ENCODE measurements at regions not wholly inside any gene's neighbourhood (a gene's known extent, or its start where the extent isn't known, plus 50 kb on each side); places are given as distances from the start of the nearest gene placed in this dataset.
"Not testable (repeated sequence)": the region's sequence is repeated elsewhere in the genome, so short reads cannot be mapped to it uniquely, and the experiment has no call there.

DNA sequence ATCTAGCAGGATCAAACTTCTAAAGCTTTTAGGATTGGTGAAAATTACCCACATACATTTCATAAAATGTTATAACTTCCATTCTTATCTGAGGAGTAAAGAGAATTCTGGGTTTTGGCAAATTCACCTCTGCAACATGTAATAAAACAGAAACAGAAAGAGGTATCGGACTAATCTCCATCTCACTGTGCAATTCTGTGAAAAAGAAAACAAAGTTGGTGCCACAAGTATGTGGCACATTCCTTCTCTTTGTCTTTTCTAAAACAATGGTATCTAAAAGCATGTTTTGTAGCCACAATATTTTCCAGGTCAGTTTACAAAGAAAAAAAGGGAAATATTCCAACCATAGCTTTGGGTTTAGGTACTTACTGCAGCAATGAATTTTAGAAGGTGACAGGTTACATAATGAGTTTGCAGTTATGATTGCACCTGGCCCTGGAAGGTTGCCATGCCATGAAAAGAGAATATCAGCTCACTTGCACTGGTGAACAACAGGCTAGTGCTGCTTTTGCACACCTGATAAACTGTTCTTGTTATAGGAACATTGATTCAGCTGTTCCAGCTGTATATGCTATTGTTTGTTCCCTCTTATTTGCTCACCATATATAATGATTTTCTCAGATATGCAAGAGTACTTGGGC lies 491.3 kb upstream of the MEF2C start:
- peak; percentile 93 for DNase-seq

DNA sequence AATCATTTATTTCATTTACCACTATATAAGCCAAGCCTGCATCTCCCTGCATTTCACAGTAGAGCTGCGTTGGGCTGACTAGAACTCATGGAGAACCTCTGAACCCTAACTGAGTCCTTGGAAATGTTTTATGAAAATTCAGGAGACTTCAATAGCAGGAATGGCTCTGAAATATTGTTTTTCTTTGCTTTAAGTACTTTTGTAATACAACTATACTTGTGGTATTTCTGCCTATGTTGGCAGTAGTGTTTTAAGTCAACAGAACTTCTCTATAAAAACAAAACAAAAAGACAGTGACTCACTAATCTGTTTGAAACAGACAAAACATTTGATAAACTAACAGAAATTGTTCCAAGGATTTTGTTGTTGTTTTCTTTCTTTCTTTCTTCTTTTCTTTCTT lies 489.2 kb upstream of the MEF2C start:
- DNase-seq = no peak

DNA sequence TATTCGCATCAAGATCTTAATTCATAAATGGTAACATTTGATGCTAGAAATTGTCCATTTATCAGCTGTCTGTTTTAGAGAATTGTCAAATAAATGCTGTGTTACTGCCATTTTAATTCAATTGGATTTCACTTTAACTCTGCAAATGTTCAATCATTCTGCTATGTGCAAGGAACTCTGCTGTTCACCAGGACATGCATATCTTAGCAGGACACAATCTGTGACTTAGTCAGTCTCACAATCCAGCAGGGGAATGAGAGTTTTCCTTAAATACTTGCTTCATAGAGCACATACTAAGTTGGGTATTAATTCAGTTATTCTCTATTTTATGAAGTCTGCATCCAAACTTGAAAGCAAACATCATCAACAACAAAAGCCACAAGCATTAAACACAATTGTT lies 488.7 kb upstream of the MEF2C start:
- no peak for DNase-seq

DNA sequence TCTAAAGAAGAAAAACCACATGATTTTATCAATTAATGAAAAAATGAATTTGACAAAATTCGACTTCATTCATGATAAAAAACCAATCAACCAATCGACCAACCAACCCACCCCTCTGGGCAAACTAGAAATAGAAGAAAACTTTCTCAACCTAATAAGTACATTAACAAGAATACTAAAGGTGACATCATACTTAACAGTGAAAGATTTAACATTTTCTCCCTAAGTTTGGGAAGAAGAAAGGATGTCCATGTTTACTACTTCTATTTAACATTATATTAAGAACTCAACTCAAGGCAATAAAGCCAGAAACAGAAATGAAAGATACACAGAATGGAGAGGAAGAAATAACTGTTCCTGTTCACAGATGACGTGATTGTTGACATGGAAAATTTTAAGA lies 476.1 kb upstream of the MEF2C start:
- DNase-seq = no peak

DNA sequence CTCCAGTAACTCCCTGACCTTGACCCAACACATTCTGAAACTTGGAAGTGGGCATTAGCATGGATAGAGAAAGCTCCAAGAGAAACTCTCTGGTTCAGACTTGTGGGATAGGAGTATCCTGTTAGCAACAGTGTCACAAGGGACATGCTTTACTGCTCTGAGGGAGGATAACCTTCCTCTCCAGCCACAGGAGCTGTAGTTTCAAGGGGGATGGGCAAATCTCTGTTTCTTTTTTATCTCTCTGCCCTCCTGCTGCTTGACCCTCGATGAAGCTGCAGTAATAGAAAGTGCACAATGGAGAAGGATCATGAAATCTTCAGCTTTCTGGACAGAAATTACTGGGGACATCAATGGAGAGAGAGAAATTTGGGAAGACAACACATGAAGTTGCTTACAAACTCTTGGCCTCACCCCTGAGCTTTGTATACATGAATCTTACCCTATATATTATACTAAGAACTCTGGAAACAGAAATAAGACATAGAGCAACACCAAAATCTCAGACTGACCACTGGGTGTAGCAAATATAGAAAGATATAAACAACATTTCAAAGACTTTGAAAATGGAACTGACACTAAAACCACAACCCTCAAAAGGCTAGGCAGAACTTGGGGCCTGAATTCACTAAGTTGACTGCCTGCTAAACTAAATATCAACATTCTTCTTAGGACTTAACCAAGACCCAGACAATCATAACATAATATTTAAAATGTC lies 471.0 kb upstream of the MEF2C start:
- DNase-seq = no peak

DNA sequence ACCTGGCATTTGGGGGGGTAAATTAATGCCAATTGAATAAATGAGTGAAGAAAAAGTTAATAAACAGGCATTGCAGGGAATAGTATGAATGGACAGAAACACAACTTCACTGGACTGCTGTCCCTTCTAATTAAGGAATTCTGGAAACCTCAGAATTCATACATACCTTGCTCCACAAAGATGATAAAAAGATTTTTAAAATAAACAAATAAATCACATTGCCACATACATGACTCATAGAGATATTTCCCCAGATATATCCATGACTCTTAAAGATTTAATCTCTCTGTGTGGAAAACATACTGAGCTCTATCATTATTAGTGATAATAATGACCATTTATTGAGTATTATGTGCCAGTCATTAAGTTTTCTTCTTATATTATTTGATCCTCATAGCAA lies 469.0 kb upstream of the MEF2C start:
- no peak for DNase-seq

DNA sequence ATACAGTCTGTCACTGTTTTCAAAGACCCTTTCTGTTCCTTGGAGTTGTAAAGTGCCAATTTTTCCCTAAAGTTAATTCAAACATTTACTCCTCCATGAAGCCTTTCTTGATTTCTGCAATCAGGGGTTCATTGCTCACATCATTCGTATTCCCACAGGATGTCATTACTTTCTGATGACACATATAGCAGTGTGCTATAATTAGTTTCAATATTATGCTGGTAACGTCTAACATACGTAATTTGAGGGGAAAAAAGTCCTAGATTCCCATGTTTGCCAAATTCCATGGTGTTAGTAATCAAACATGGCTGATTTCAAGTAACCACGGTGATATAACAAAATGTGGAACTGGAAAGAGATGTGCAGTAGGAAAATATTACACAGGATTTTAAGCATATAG lies 468.2 kb upstream of the MEF2C start:
- no peak for DNase-seq

DNA sequence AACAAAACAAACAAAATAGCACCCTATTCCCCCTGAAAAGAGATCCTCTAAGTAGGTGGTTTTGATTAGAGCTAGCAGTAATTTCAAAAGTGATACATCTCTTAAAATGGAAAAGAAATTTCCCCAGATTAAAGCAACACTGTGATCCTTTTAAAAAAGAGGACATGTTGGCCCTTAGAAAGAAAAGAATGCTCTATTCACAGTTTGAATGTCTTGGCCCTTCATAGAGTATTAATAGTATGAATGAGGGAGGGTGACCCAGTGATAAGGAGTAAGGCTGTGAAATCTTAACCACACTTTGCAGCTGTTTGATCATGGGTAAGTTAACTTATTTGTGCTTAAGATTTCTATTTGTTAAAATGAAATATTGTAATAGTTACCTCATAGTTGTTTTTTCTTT lies 467.7 kb upstream of the MEF2C start:
- DNase-seq = no peak

DNA sequence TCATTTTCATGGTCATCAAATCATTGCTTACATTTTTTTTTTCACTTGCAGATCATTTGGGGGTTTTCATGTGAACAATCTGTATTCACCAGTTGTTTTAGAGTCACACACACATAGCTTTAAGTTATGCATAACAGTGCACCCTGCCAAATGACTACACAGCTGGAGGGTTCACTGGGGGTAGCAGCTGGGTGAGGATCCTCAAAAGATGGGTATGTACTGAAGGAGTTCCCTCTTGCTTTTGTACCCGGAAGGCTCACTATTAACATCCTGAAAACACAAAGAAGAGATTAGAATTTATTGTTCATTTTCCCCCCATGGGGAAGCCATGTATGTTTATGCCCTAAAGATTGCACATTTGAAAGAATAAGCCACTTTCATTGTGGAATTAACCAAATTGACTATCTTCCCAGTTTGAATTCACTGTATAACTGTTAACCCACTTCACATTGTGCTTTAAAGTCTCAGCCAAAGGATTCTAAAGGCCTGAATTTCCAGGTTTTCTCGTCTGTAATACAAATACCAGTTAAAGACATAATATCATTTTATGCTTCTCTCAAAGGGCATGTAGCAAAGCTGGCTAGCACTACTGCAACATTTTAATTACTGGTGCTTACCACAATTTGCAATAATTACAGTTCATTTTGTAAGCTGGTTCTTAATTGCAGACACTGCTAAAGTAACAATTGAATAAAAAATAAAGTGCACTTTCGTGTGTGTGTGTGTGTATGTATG lies 466.4 kb upstream of the MEF2C start:
- no peak for DNase-seq

DNA sequence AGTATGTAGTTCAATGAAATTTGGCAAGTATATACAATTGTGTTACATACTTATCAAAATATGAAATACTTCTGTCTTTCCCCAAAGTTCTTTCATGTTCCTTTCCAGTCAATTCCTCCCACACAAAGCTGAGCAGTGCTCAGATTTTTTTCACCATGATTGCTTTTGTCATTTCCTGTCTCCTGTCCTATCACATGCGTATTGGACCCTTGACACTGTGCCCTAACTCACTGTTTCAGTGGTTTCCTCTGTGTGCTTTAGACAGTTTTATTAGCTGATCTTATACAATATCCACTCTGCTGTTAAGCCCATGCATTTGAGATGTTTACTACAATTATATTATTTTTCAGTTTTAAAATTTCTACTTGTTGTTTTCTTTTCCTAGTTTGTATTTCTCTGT lies 463.6 kb upstream of the MEF2C start:
- DNase-seq = no peak

DNA sequence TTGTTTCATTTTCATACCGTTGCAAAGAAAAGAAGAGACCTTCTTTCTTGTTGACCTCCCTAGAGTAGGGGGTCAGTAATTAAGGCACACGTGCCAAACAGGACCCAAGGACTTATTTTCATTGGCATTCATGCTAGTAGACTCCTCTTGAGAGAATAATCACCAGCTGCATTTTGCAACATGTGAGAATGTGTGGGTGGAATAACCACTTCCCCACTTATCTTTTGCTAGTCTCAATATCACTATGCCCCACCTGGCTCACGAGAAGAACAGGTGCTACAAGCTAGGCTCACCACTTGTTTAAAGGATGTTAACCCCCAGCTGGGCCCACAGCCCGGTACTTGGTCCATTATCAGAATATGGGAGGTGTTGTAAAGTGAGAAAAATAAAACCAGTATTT lies 460.7 kb upstream of the MEF2C start:
- DNase-seq = peak; percentile 82

DNA sequence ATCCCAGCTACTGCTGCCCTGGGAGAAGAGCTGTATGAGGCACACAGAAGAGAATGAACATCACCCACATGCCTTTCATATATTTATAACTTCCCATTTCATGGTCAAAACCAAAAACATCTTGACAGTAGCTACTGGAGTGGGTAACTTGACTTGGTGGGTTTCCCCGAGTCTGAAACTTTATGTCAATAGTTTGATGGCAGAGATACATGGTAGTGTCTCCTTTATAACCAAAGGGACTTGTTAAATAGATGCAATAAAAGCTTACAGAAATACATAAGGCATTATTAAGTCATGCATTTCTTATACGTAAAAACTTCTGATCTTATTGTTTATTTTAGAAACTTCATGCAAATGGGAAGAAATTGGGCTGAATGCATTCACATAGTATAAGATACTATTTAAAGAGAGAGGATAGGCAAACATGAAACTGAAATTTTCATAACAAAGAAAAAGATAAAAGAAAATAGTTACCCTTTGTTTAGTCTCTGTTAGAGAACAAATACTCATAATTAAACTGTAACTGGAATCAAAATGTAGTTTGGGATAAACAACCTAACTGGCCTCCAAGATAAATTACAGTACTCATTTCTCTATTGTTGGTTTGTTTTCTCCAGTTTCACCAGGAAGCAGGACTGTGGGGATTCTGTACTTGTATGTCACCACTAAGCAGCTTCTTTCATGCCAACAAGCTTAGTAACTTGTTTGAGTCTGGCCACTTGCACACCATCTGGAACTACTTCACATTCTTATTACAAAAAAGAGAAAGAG lies 459.3 kb upstream of the MEF2C start:
- no peak for DNase-seq

DNA sequence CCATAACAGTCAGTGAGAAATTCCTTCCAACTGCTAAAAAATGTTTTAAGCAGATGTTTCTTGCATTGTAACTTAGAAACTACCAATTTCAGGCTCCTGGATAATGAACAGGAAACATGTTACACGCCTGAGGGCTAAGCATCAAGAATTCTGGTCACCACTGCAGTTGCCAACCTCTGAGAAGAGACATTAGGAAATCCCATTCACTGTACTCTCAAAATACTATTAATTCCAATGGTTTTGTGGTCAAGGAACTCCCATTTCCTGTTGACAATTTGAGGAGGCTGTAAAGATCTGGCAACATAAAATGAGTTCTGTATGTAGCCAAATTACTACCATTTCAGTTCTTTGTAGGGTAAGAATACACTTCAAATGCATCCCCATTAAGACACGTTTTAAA lies 456.0 kb upstream of the MEF2C start:
- no peak for DNase-seq

DNA sequence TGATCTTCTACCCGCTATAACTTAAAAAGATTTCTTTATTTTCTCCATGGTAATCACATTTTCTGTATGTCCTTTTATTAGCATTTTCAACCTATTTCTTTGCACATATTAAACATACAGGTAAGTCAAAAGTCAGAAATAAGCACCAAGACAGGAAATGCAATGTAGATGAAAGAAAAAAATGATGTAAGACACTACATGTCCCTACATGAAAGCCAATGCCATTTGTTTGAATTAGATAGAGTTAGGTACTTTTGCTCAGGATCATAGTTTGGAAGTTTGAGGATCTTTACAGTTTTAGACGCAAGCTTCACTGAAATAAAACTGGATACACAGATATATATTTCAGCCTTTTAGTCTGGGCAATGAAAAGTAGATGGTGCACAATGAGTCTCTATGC lies 453.1 kb upstream of the MEF2C start:
- no peak for DNase-seq

DNA sequence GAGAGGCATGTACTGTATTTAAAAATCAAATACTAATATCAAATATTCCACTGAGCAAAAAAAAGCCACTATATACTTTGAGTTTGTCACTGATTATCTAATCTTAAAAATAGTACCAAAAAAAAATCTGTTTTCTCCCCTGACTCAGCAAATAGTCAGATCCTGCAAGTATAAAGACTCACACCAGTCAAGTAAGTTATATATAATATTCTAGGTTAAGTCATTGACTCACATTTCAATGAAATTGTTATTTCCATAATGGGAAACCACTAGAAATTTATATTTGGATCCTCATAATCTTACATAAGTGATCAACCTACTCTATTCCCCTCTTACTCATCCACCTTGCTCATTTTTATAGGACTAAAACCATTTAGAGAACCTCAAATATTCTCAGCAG lies 447.2 kb upstream of the MEF2C start:
- DNase-seq = no peak

DNA sequence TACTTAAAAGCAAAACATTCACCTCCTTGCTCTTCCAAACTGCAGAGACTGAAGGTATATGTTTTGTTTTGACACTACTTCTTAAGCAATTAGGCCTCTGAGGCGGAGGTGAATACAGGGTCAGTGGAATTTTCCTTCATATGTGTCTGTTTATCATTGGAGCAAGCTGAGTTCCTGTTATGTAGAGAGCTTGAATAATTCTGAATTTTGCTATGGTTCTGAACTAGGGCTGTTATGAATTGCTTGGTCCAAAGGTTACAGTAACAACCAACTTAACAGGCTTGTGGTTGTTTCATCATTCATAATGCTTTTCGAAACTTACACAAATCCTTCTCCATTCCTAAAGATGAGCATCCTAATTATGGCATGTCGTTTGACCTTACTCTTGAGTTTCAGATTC lies 444.6 kb upstream of the MEF2C start:
- no peak for DNase-seq

DNA sequence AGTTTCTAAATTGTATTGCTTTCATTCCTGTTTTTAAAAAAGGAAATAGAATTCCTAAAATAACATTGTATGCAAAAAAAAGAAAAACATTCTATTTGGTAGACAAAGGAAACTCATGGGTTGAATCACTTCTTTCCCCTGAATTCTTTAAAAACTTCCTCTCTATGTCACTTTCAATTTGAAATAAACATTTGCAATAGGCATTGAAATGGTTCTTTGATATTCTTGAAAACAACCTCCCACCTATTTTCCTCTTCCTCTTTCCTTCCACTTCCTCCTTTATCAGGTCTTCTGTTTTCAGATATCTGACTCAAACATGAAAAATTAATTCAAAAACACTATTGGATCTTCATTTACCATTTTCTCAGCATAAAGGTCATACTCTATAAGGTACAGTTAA lies 442.0 kb upstream of the MEF2C start:
- DNase-seq = no peak

DNA sequence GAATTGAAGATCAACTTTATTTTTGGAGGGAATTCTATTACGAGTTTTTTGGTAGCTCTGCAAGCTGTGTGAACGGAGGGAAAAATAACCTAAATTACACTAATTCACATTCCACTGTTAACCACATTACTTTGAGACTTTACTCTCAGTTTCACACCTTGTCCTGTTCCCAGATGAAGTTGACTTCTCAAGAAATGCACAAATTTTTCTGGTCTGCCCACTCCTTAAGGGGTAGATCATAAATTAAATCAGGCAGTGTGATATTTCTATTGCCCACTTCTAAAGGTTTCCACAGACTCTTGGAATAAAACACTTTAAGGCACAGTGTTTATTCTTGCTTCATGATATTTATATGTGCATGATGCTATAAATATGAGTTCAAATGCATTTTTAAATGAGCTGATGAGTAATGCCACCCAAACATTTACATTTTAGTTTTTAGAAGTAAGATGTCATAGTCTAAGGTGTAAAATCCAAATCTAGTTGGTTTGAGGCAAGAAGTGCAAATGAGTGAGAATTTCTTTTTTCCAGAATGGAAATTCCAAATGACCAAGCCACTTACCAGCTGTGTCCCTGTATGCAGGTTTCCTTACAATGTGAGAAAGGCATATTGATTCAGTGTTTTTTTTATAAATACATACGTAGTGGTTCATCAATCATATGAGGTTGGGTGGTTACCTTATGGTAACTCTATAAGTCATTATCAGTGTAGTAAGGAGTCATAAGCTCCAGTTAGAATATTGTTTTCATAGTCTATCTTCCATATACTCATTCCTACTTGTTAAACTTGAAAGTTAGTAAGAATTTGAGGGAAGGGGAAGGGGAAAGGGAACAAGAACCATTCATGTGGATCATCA lies 437.7 kb upstream of the MEF2C start:
- no peak for DNase-seq

DNA sequence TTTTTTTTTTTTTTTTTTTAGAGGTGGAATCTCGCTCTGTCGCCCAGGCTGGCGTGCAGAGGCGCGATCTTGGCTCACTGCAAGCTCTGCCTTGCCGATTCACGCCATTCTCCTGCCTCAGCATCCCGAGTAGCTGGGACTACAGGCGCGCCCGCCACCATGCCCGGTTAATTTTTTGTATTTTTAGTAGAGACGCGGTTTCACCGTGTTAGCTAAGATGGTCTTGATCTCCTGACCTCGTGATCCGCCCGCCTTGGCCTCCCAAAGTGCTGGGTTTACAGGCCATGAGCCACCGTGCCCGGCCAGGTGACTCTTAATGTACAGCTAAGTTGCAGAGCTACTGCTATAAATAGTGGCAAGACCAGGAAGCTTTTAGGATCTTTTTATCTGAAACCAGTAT lies 434.9 kb upstream of the MEF2C start:
- not testable (repeated sequence) for DNase-seq

DNA sequence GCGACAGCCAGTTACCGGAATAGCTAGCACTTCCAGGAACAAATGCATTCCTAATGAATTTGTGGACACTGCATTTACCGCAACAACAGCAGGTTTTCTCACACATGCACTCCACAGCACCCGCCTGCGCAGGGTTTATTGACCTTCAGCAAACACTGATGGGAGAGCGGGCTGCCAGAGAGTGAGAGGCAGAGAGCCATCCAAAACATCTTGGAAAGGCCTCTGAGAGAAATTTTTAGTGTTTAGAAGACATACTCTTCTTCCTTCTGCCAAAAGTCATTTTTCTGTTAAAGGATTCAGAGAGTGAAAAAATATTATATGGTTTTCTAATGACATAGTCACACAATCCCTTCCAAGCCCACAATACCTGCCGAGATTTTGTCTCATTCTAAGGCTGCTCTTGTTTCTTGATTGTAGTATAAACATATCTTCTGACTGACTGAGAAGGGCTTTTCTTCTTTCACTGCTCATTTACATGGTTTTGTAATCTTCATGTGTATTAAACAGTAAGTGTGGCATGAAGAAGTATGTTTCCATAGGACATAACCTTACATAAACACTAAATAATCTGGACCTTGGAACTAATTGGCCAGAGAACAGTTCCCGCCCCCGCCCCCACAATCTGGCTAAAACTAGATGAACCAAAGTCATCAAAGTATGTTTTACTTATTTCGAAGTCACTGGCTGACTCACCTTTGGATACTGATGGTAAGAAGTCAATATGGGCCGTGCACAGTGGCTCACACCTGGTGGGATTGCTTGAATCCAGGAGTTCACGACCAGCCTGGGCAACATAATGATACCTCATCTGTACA lies 432.5 kb upstream of the MEF2C start:
- DNase-seq = peak; percentile 83

DNA sequence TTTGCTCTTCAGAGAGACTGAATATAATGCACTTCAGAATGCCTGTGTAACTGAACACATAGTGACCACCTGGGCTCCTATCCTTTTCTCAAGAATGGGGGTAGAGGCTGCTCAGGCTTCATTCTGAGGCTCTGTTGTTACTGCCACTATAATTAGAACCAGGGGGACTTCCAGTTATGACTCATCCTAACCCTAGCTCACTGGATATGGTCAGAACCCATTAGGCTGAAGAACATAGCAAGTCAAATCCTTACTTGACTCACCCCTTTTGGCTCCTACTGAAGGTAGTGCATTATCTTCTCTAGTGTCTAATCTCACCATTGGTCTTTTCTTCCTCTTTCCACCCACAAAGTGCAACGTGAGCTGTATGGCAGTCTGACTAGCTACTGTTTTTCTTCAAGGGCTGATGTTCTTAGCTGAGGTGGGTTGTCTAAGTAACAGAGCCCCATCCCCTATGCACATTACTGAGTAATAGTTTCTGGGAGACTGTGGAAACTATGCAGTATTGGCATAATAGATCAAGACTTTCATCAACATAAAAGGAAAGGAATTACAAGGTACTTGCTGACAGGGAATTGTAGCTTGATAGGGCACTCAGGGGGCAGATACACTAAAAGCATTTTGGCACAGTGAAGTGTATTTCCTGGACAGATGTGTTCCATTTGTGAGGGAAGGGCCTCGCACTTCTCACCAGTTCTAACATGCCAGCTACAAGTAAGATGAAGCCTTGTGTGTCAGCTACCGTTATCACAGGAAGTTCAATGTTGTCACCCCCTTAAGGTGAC lies 431.0 kb upstream of the MEF2C start:
- DNase-seq = peak; percentile 63

Measured in NCI-H2029 treated with DMSO at 0.1 percent for 48 hours (cell line).